Liver (tissue), 8 donors: ENCODE measurements at regions not wholly inside any gene's neighbourhood (a gene's known extent, or its start where the extent isn't known, plus 50 kb on each side); places are given as distances from the start of the nearest gene placed in this dataset.

Experiments used
- DNase-seq: peaks from one replicate; pipeline ENCODE4 v3.0.0-alpha.2; 2017; ENCODE audit warnings: low spot score
- H3K27ac ChIP-seq, 2 donors: one replicate each; pipeline ENCODE4 v1.7.0; 2013; ENCODE audit warnings: inconsistent platforms in 2 of 2, low read length in 2 of 2, control low read depth in 1 of 2, low read depth in 1 of 2, mild to moderate bottlenecking in 1 of 2
- H3K27me3 ChIP-seq, 4 donors: one replicate each; pipeline versions ENCODE4 v1.6.1 to v1.7.0; 2013; ENCODE audit warnings: low read length in 3 of 4, inconsistent platforms in 1 of 4, mild to moderate bottlenecking in 1 of 4, moderate library complexity in 1 of 4; ENCODE audit not compliant: control insufficient read depth in 4 of 4, insufficient read depth in 4 of 4
- H3K36me3 ChIP-seq, 4 donors: one replicate each; pipeline versions ENCODE4 v1.6.1 to v1.7.0; 2013; ENCODE audit warnings: low read length in 3 of 4, mild to moderate bottlenecking in 3 of 4, low read depth in 1 of 4, moderate library complexity in 1 of 4; ENCODE audit not compliant: control insufficient read depth in 4 of 4, insufficient read depth in 3 of 4
- H3K4me1 ChIP-seq, 4 donors: one replicate each; pipeline versions ENCODE4 v1.6.1 to v1.7.0; 2013; ENCODE audit warnings: low read length in 3 of 4, mild to moderate bottlenecking in 3 of 4, moderate library complexity in 1 of 4; ENCODE audit not compliant: control insufficient read depth in 4 of 4, insufficient read depth in 4 of 4
- H3K4me3 ChIP-seq, 3 donors: one replicate each; pipeline versions ENCODE4 v1.6.1 to v1.7.0; 2013; ENCODE audit warnings: low read length in 3 of 3, control low read depth in 1 of 3, low read depth in 1 of 3, mild to moderate bottlenecking in 1 of 3
- H3K9ac ChIP-seq, 2 donors: one replicate each; pipeline ENCODE4 v1.7.0; 2013; ENCODE audit warnings: low read length in 2 of 2, mild to moderate bottlenecking in 2 of 2, moderate library complexity in 2 of 2, control low read depth in 1 of 2, low read depth in 1 of 2
- H3K9me3 ChIP-seq, 4 donors: one replicate each; pipeline versions ENCODE4 v1.6.1 to v1.7.0; 2013; ENCODE audit warnings: low read length in 3 of 4; ENCODE audit not compliant: control insufficient read depth in 4 of 4
- ATF3 ChIP-seq: IDR thresholded peaks from 2 replicates; pipeline ENCODE4 v1.6.1; 2016; ENCODE audit warnings: antibody characterized with exemption
- CTCF ChIP-seq: fragments of 150-350 bp; IDR thresholded peaks from 2 replicates; pipeline ENCODE4 v1.5.1; 2017; ENCODE audit warnings: improper control_type of control experiment, low read depth, low read length; ENCODE audit not compliant: missing input control
- EGR1 ChIP-seq, 2 donors: IDR thresholded peaks; 2 replicates each; pipeline ENCODE4 v1.6.1; 2016 to 2018; ENCODE audit warnings: antibody characterized with exemption in 2 of 2, low read depth in 2 of 2
- FOXA1 ChIP-seq: IDR thresholded peaks from 2 replicates; pipeline ENCODE4 v1.6.1; 2016; ENCODE audit warnings: antibody characterized with exemption
- FOXA2 ChIP-seq: IDR thresholded peaks from 2 replicates; pipeline ENCODE4 v1.6.1; 2016; ENCODE audit warnings: antibody characterized with exemption
- GABPA ChIP-seq, 2 donors: IDR thresholded peaks in 1 of 2; conservative IDR thresholded peaks in 1 of 2; 2 replicates each; pipeline ENCODE4 v1.6.1; 2016; ENCODE audit warnings: antibody characterized with exemption in 2 of 2, mild to moderate bottlenecking in 1 of 2, moderate library complexity in 1 of 2
- HNF4A ChIP-seq, 2 donors: conservative IDR thresholded peaks; 2 replicates each; pipeline ENCODE4 v1.6.1; 2016; ENCODE audit warnings: antibody characterized with exemption in 2 of 2, mild to moderate bottlenecking in 2 of 2
- HNF4G ChIP-seq: IDR thresholded peaks from 2 replicates; pipeline ENCODE4 v1.6.1; 2016; ENCODE audit warnings: antibody characterized with exemption
- JUND ChIP-seq, 2 donors: IDR thresholded peaks; 2 replicates each; pipeline ENCODE4 v1.6.1; 2016; ENCODE audit warnings: antibody characterized with exemption in 2 of 2
- MAX ChIP-seq: IDR thresholded peaks from 2 replicates; pipeline ENCODE4 v1.6.1; 2016; ENCODE audit warnings: antibody characterized with exemption
- NR2F2 ChIP-seq: IDR thresholded peaks from 2 replicates; pipeline ENCODE4 v1.6.1; 2016; ENCODE audit warnings: antibody characterized with exemption
- RAD21 ChIP-seq, 2 donors: IDR thresholded peaks; 2 replicates each; pipeline ENCODE4 v1.6.1; 2016; ENCODE audit warnings: antibody characterized with exemption in 2 of 2, mild to moderate bottlenecking in 2 of 2
- REST ChIP-seq: IDR thresholded peaks from 2 replicates; pipeline ENCODE4 v1.6.1; 2016; ENCODE audit warnings: antibody characterized with exemption, mild to moderate bottlenecking
- RXRA ChIP-seq, 2 donors: IDR thresholded peaks; 2 replicates each; pipeline ENCODE4 v1.6.1; 2017 to 2018; ENCODE audit warnings: antibody characterized with exemption in 2 of 2, mild to moderate bottlenecking in 1 of 2
- SP1 ChIP-seq: IDR thresholded peaks from 2 replicates; pipeline ENCODE4 v1.6.1; 2018; ENCODE audit warnings: antibody characterized with exemption, mild to moderate bottlenecking
- TAF1 ChIP-seq: conservative IDR thresholded peaks from 2 replicates; pipeline ENCODE4 v1.6.1; 2016; ENCODE audit warnings: antibody characterized with exemption, mild to moderate bottlenecking
- YY1 ChIP-seq: IDR thresholded peaks from 2 replicates; pipeline ENCODE4 v1.6.1; 2016; ENCODE audit warnings: antibody characterized with exemption, mild to moderate bottlenecking
- ZBTB33 ChIP-seq: IDR thresholded peaks from 2 replicates; pipeline ENCODE4 v1.6.1; 2016; ENCODE audit warnings: antibody characterized with exemption
- WGBS: extraction: QIAGEN DNeasy Blood & Tissue Kit; methylation state at CpG from one replicate; pipeline ENCODE4 v1.1.7; 2013; 5-methylcytosine and 5-hydroxymethylcytosine counted together
- donor health status: healthy.
- donor health status: healthy.
- donor health status: healthy.
- donor health status: healthy.
- donor health status: healthy.

DNA sequence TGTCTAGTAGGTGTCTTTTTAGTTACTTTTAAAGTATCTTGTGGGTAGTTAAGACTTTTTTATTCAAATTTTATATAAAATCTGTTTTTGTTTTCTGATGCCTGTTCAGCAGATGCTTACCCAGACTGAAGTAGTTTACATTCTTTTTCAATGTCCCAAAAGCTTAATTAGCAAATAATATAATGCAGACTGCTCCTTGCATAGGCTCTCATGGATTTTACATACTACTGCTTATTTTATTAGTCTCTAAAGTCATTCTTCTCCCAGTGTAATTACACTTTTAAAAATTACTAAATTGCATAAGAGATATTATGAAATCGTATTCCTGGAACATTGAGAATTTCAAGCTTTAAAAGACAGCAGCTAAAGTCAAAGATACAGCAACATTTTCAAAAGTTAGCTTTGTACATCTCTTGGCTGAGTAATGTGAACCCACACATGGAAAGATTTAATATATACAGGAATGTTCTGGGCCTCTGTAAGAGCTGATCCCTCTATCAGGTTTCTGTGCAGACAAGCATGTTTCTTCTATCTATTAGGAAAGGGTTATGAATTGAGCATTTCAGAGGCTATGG is 148.4 kb upstream of the SPRY1 start:
- Histone ChIP-seq H3K9ac (no peak overlapping the region), H3K27ac (no peak overlapping the region), H3K4me1 (no peaks in the 10 kb centered on the region), H3K36me3 (no peaks in the 10 kb centered on the region), H3K9me3 (no peaks in the 10 kb centered on the region), H3K4me3 (no peak overlapping the region), H3K27me3 (no peaks in the 10 kb centered on the region)
- no peak for DNase-seq
- WGBS, result 89% methylated on average over 1 of the region's 1 CpG
- TF ChIP-seq FOXA1 (no peak), ATF3 (no peak), RAD21 (IDR thresholded peaks at IDR 0.05) (no peak), YY1 (no peak), FOXA2 (no peak), SP1 (no peak), HNF4G (no peak), REST (no peak), EGR1 (IDR thresholded peaks at IDR 0.05; ENCODE audit: low read depth in 2 of 2) (no peak), TAF1 (no peak), RXRA (IDR thresholded peaks at IDR 0.05) (no peak), GABPA (IDR thresholded peaks at IDR 0.05 in 1 of 2, conservative IDR thresholded peaks at IDR 0.05 in 1 of 2) (no peak), ZBTB33 (no peak), CTCF (no peak)

DNA sequence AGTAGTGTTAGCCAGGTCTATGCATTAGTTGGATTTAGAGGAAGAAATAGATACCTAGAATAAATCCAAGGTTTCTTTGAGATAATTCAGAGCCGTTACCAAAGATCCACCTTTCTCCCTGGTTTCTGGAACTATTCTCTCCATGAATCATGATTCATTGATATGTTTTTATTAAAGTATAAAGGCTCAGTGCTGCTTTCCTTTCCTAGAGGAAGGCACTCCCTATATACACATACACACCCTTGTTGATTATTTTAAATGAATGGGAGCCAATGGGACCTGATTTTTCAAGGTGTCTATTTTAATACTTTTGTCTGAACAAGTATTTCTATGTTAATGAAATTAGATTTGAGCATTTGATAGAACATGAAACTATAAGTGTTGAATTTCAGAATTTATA is 146.8 kb upstream of the SPRY1 start:
- no peaks in the 10 kb centered on the region for H3K4me1 ChIP-seq
- no peaks in the 10 kb centered on the region for H3K27me3 ChIP-seq
- H3K4me3 ChIP-seq, result no peak overlapping the region
- no peak overlapping the region for H3K9ac ChIP-seq
- no peaks in the 10 kb centered on the region for H3K36me3 ChIP-seq
- no peaks in the 10 kb centered on the region for H3K9me3 ChIP-seq
- no peak for DNase-seq
- 92% methylated on average over 1 of the region's 1 CpG for WGBS
- H3K27ac ChIP-seq, result no peak overlapping the region
- TF ChIP-seq ATF3 (no peak), TAF1 (no peak), HNF4A (conservative IDR thresholded peaks at IDR 0.05) (no peak), GABPA (IDR thresholded peaks at IDR 0.05 in 1 of 2, conservative IDR thresholded peaks at IDR 0.05 in 1 of 2) (no peak), FOXA1 (no peak), CTCF (no peak), FOXA2 (no peak), YY1 (no peak), RAD21 (IDR thresholded peaks at IDR 0.05) (no peak), RXRA (IDR thresholded peaks at IDR 0.05) (no peak), JUND (IDR thresholded peaks at IDR 0.05) (no peak), SP1 (no peak), HNF4G (no peak), ZBTB33 (no peak), NR2F2 (no peak), EGR1 (IDR thresholded peaks at IDR 0.05; ENCODE audit: low read depth in 2 of 2) (no peak), MAX (no peak)
